ENCODE measurements at regions not wholly inside any gene's neighbourhood (a gene's known extent, or its start where the extent isn't known, plus 50 kb on each side); places are given as distances from the start of the nearest gene placed in this dataset.

DNA sequence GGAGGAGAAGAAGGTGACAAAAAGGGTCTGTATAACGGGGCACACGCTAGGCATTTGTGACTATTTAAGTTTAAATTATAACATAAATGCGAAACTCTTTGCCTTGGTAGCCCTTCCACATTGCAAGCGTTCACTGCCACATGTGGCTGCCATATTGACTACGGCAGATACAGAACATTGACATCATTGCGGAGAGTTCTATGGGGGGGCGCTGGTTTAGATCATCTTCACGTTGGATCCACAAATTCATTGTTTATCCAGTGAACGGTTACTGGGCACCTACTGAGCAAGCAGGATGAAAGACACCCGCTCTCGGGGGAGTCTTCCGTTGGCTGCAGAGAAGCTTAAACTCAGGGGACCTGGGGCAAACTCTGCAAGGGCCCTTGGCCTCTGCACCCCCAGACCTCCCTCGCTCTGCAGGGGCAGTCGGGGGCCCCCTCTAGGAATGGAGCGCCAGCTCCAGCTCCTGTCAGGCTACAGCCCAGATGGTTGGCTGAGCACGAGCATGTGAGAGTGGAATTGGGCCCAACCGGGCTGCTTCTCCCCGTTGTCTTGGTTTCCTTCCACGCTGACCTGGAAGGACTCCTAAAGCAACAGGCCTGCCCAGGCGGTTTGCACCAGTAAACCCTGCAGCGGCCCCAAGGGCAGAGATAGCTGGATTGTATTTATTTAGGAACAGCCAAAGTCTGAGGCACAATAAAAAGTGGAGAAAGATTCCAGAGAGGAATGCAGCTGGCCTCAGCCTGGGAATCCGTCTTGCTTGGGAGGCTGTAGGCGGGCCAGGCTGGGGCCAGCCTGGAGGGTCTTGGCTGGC, 172.2 kb downstream of the SEC14L1 start:
- TF ChIP-seq CTCF (conservative IDR thresholded peaks at IDR 0.05) (no peak), ZFX (IDR thresholded peaks at IDR 0.05) (no peak)

Measured in C4-2B (cell line).